KMS-11 (cell line): ENCODE measurements at regions not wholly inside any gene's neighbourhood (a gene's known extent, or its start where the extent isn't known, plus 50 kb on each side); places are given as distances from the start of the nearest gene placed in this dataset.
"Not testable (repeated sequence)": the region's sequence is repeated elsewhere in the genome, so short reads cannot be mapped to it uniquely, and the experiment has no call there.

Source experiments
- H2AFZ ChIP-seq: fragments of 200-600 bp; sonication (generic); 2 replicates; pipeline ENCODE4 v1.6.1; 2016; ENCODE audit warnings: antibody characterized with exemption, mixed run types, low read depth
- H3K27ac ChIP-seq: fragments of 200-600 bp; sonication (generic); 2 replicates; pipeline ENCODE4 v1.6.1; 2016; ENCODE audit warnings: mild to moderate bottlenecking, mixed run types
- H3K27me3 ChIP-seq: fragments of 200-600 bp; sonication (generic); 2 replicates; pipeline ENCODE4 v1.6.1; 2017; ENCODE audit warnings: mild to moderate bottlenecking, low read depth, mixed run types, moderate library complexity; ENCODE audit not compliant: insufficient read depth
- H3K36me3 ChIP-seq: fragments of 200-600 bp; sonication (generic); 2 replicates; pipeline ENCODE4 v1.6.1; 2017; ENCODE audit warnings: mild to moderate bottlenecking, mixed run types; ENCODE audit not compliant: insufficient read depth
- H3K4me1 ChIP-seq: fragments of 200-600 bp; sonication (generic); 2 replicates; pipeline ENCODE4 v1.6.1; 2016; ENCODE audit warnings: mild to moderate bottlenecking, low read depth, mixed run types; ENCODE audit not compliant: poor library complexity, severe bottlenecking
- H3K4me2 ChIP-seq: fragments of 200-600 bp; sonication (generic); 2 replicates; pipeline ENCODE4 v1.7.0; 2016; ENCODE audit warnings: mild to moderate bottlenecking, mixed run types
- H3K4me3 ChIP-seq: fragments of 200-600 bp; sonication (generic); IDR thresholded peaks from 2 replicates; pipeline ENCODE4 v1.6.1; 2017; ENCODE audit warnings: low read depth, low read length, mixed read lengths; ENCODE audit not compliant: insufficient read depth
- H3K79me2 ChIP-seq: fragments of 200-600 bp; sonication (generic); 2 replicates; pipeline ENCODE4 v1.6.1; 2016; ENCODE audit warnings: low read depth, mixed run types; ENCODE audit not compliant: insufficient read depth
- H3K9ac ChIP-seq: fragments of 200-600 bp; sonication (generic); 2 replicates; pipeline ENCODE4 v1.6.1; 2016; ENCODE audit warnings: mild to moderate bottlenecking, mixed run types
- H4K20me1 ChIP-seq: fragments of 200-600 bp; sonication (generic); 2 replicates; pipeline ENCODE4 v1.6.1; 2016; ENCODE audit warnings: mild to moderate bottlenecking, mixed run types; ENCODE audit not compliant: insufficient read depth
- CTCF ChIP-seq: fragments of 200-600 bp; sonication (generic); conservative IDR thresholded peaks from 2 replicates; pipeline ENCODE4 v1.6.1; 2017; ENCODE audit warnings: low read depth, mild to moderate bottlenecking, antibody characterized with exemption, low read length, moderate library complexity, mixed read lengths

- H3K27ac ChIP-seq: no peak overlapping the region
- H3K4me1 ChIP-seq: peaks cover 5% of the 10 kb centered on the region
- no peaks in the 10 kb centered on the region for H3K27me3 ChIP-seq
- H4K20me1 ChIP-seq: no peaks in the 10 kb centered on the region
- no peak for TF ChIP-seq CTCF
- no peaks in the 10 kb centered on the region for H3K79me2 ChIP-seq
- no peak overlapping the region for H2AFZ ChIP-seq
- no peaks in the 10 kb centered on the region for H3K36me3 ChIP-seq
- no peak overlapping the region for H3K4me2 ChIP-seq
- no peak overlapping the region for H3K9ac ChIP-seq
- H3K4me3 ChIP-seq: no peak overlapping the region
Measured at GRCh38 chr2:56590611-56591010, 406.8 kb downstream of the CCDC85A start.

- not testable (repeated sequence) for H3K4me2 ChIP-seq
Measured at GRCh38 chr2:56606086-56606485, 422.3 kb downstream of the CCDC85A start.

GRCh38 chr2:56613254-56613653, 429.5 kb downstream of the CCDC85A start:
- Histone ChIP-seq H3K36me3 (no peaks in the 10 kb centered on the region), H3K9ac (no peak overlapping the region), H4K20me1 (no peaks in the 10 kb centered on the region), H3K79me2 (no peaks in the 10 kb centered on the region), H3K4me1 (no peaks in the 10 kb centered on the region), H3K27me3 (no peaks in the 10 kb centered on the region), H3K4me2 (no peak overlapping the region), H3K27ac (no peak overlapping the region), H3K4me3 (no peak overlapping the region), H2AFZ (no peak overlapping the region)
- TF ChIP-seq CTCF: no peak

More at GRCh38 chr2:56606086-56606485, 422.3 kb downstream of the CCDC85A start:
- not testable (repeated sequence) for H3K9ac ChIP-seq, H3K79me2 ChIP-seq, H3K4me3 ChIP-seq, H4K20me1 ChIP-seq, H3K27ac ChIP-seq, H3K36me3 ChIP-seq, H2AFZ ChIP-seq, H3K27me3 ChIP-seq, H3K4me1 ChIP-seq

GRCh38 chr2:56613920-56614319, 430.1 kb downstream of the CCDC85A start:
- no peak overlapping the region for H3K27ac ChIP-seq
- H3K4me3 ChIP-seq: no peak overlapping the region
- H3K27me3 ChIP-seq: no peaks in the 10 kb centered on the region
- H3K4me2 ChIP-seq: no peak overlapping the region
- H4K20me1 ChIP-seq: no peaks in the 10 kb centered on the region
- no peaks in the 10 kb centered on the region for H3K4me1 ChIP-seq
- no peaks in the 10 kb centered on the region for H3K36me3 ChIP-seq
- no peak overlapping the region for H3K9ac ChIP-seq
- no peak for TF ChIP-seq CTCF
- H2AFZ ChIP-seq: no peak overlapping the region
- H3K79me2 ChIP-seq: no peaks in the 10 kb centered on the region

- Histone ChIP-seq H3K9ac (no peak overlapping the region), H3K4me3 (no peak overlapping the region), H3K27me3 (no peaks in the 10 kb centered on the region), H3K4me2 (no peak overlapping the region), H3K79me2 (no peaks in the 10 kb centered on the region), H2AFZ (no peak overlapping the region), H3K27ac (no peak overlapping the region), H4K20me1 (no peaks in the 10 kb centered on the region), H3K4me1 (no peaks in the 10 kb centered on the region), H3K36me3 (no peaks in the 10 kb centered on the region)
- TF ChIP-seq CTCF: no peak
Measured at GRCh38 chr2:56615760-56616159, 432.0 kb downstream of the CCDC85A start.
